HT-29 (cell line): ENCODE measurements at regions not wholly inside any gene's neighbourhood (a gene's known extent, or its start where the extent isn't known, plus 50 kb on each side); places are given as distances from the start of the nearest gene placed in this dataset.
"Not testable (repeated sequence)": the region's sequence is repeated elsewhere in the genome, so short reads cannot be mapped to it uniquely, and the experiment has no call there.

Experiments used
- DNase-seq: peaks from one replicate; pipeline ENCODE4 v3.0.0-alpha.2; 2015; ENCODE audit warnings: low spot score

GRCh38 chr9:26165426-26165825 lies 487.2 kb upstream of the TUSC1 start:
- DNase-seq = no peak

- DNase-seq = no peak
Observed at GRCh38 chr9:26163931-26164330, 485.7 kb upstream of the TUSC1 start.

- DNase-seq = no peak
Observed at GRCh38 chr9:26159575-26160392, 481.5 kb upstream of the TUSC1 start.

GRCh38 chr9:26158631-26159150 lies 480.4 kb upstream of the TUSC1 start:
- no peak for DNase-seq

GRCh38 chr9:26157411-26157810 lies 479.2 kb upstream of the TUSC1 start:
- no peak for DNase-seq

GRCh38 chr9:26152350-26152749 lies 474.1 kb upstream of the TUSC1 start:
- DNase-seq = no peak

- DNase-seq = no peak
Observed at GRCh38 chr9:26148128-26148527, 469.9 kb upstream of the TUSC1 start.

- no peak for DNase-seq
Observed at GRCh38 chr9:26145938-26146337, 467.7 kb upstream of the TUSC1 start.

GRCh38 chr9:26142631-26143030 lies 464.4 kb upstream of the TUSC1 start:
- DNase-seq = no peak

- no peak for DNase-seq
Observed at GRCh38 chr9:26142201-26142600, 464.0 kb upstream of the TUSC1 start.

- no peak for DNase-seq
Observed at GRCh38 chr9:26133537-26133936, 455.3 kb upstream of the TUSC1 start.

- DNase-seq = no peak
Observed at GRCh38 chr9:26132746-26133312, 454.6 kb upstream of the TUSC1 start.

GRCh38 chr9:26131886-26132285 lies 453.6 kb upstream of the TUSC1 start:
- DNase-seq = no peak

- DNase-seq = no peak
Observed at GRCh38 chr9:26129217-26129616, 451.0 kb upstream of the TUSC1 start.

GRCh38 chr9:26125693-26126092 lies 447.4 kb upstream of the TUSC1 start:
- no peak for DNase-seq

GRCh38 chr9:26116085-26116484 lies 437.8 kb upstream of the TUSC1 start:
- not testable (repeated sequence) for DNase-seq

- DNase-seq = no peak
Observed at GRCh38 chr9:26112724-26113123, 434.5 kb upstream of the TUSC1 start.

GRCh38 chr9:26086396-26086795 lies 408.2 kb upstream of the TUSC1 start:
- no peak for DNase-seq

GRCh38 chr9:26081847-26082246 lies 403.6 kb upstream of the TUSC1 start:
- no peak for DNase-seq

GRCh38 chr9:26078706-26079105 lies 400.5 kb upstream of the TUSC1 start:
- DNase-seq = no peak

GRCh38 chr9:26077860-26078259 lies 399.6 kb upstream of the TUSC1 start:
- DNase-seq = no peak

- no peak for DNase-seq
Observed at GRCh38 chr9:26067608-26068007, 389.4 kb upstream of the TUSC1 start.

- DNase-seq = no peak
Observed at GRCh38 chr9:26066237-26066636, 388.0 kb upstream of the TUSC1 start.
